ENCODE measurements at regions not wholly inside any gene's neighbourhood (a gene's known extent, or its start where the extent isn't known, plus 50 kb on each side); places are given as distances from the start of the nearest gene placed in this dataset.

DNA sequence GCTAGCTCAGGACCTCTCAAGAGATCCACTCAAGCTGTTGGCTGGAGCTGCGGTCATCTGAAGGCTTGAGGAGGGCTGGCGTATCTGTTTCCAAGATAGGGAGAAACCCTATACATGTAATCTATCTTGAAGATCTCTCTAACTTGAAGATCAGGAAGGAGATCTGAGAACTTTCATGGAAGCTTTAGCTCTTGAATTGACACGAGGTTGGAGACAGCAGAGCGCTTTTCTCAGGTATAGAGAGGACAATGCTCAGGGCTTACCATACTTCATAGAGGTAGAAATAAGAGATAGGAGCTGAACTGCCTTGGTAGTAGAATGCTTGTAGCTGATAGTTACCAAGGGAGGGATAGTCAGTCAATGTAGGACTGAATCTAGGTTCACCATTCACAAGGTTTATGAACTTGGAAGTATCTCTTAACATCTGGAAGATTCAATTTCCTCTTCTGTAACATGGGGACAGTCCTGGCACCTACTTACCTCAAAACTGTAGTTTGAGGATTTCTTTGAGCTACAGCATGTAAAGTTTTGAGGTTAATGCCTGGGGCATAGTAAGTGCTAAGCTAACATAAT, 267.0 kb upstream of the MAF start:
- TF ChIP-seq, protein P1, sequence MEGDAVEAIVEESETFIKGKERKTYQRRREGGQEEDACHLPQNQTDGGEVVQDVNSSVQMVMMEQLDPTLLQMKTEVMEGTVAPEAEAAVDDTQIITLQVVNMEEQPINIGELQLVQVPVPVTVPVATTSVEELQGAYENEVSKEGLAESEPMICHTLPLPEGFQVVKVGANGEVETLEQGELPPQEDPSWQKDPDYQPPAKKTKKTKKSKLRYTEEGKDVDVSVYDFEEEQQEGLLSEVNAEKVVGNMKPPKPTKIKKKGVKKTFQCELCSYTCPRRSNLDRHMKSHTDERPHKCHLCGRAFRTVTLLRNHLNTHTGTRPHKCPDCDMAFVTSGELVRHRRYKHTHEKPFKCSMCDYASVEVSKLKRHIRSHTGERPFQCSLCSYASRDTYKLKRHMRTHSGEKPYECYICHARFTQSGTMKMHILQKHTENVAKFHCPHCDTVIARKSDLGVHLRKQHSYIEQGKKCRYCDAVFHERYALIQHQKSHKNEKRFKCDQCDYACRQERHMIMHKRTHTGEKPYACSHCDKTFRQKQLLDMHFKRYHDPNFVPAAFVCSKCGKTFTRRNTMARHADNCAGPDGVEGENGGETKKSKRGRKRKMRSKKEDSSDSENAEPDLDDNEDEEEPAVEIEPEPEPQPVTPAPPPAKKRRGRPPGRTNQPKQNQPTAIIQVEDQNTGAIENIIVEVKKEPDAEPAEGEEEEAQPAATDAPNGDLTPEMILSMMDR (conservative IDR thresholded peaks at IDR 0.05; ENCODE audit: low read length) = no peak
- TF ChIP-seq EZH2phosphoT487 (IDR thresholded peaks at IDR 0.05; ENCODE audit: borderline replicate concordance) = no peak
